ENCODE measurements at regions not wholly inside any gene's neighbourhood (a gene's known extent, or its start where the extent isn't known, plus 50 kb on each side); places are given as distances from the start of the nearest gene placed in this dataset.

- no peaks in the 10 kb centered on the region for H3K9me3 ChIP-seq (ENCODE audit: insufficient read depth in 2 of 2, low read depth in 1 of 2, low read length in 1 of 2)
- peak overlapping the region; percentile 75; the same call in 1 of the 2 replicates for H2BK15ac ChIP-seq (ENCODE audit: low read length)
- no peaks in the 10 kb centered on the region for H3K79me2 ChIP-seq (ENCODE audit: control insufficient read depth in 1 of 2, insufficient read depth in 2 of 2, low read length in 2 of 2)
- DNase-seq (ENCODE audit: low read depth in 1 of 2, low spot score in 2 of 2) (peak in 1 of 2 experiments; percentile 54), FAIRE-seq (no peak)
- H2BK5ac ChIP-seq (ENCODE audit: low read depth, low read length), result peak overlapping the region; percentile 91; the same call in 1 of the 2 replicates
- H4K91ac ChIP-seq (replicated peaks; ENCODE audit: insufficient read length, low read length), result peak overlapping the region; percentile 44
- no peak overlapping the region for H4K8ac ChIP-seq (ENCODE audit: extremely low read depth, insufficient read depth, low read length)
- H3K4me1 ChIP-seq (replicated peaks in 1 of 4; ENCODE audit: control insufficient read depth in 3 of 4, insufficient read depth in 4 of 4, low read length in 3 of 4), result peaks cover 8 to 41% (median 36%) of the 10 kb centered on the region in 4 experiments
- no peak for TF ChIP-seq RBBP5 (IDR thresholded peaks at IDR 0.05; ENCODE audit: borderline replicate concordance, low read depth, low read length)
- TF ChIP-seq HDAC2 (IDR thresholded peaks at IDR 0.05; ENCODE audit: borderline replicate concordance in 1 of 2, low read depth in 2 of 2, low read length in 2 of 2), result peak in 1 of 2 experiments; percentile 55; a peak in 1 of 4 replicates
- no peak for TF ChIP-seq ASH2L (IDR thresholded peaks at IDR 0.05; ENCODE audit: low read length)
- peak; percentile 95 for TF ChIP-seq KDM1A (IDR thresholded peaks at IDR 0.05; ENCODE audit: borderline replicate concordance, low read length)
- 0 out of 2 replicates have a peak, but pooled peaks have one; percentile 63 for TF ChIP-seq TCF12 (IDR thresholded peaks at IDR 0.05; ENCODE audit: low read depth, low read length)
- ChIA-PET POLR2A (ENCODE audit: partially characterized antibody) (interaction anchor here (0.6 to 5.4 kb wide), 9 partner anchors 11 to 261 kb away, joined by 3 to 65 read pairs (median 3); partner anchors contain the start of gene IER5L), CTCF (ENCODE audit: partially characterized antibody) (interaction anchor here (0.9 to 3.3 kb wide), 5 partner anchors 17 to 197 kb away, joined by 3 to 11 read pairs (median 8); no protein-coding TSS in a partner anchor)
- H3K36me3 ChIP-seq (ENCODE audit: control insufficient read depth in 2 of 4, insufficient read depth in 4 of 4, low read length in 3 of 4), result no peaks in the 10 kb centered on the region; a peak in 1 of 8 replicates
- H2AK5ac ChIP-seq (ENCODE audit: low read depth, low read length), result 0 out of 2 replicates have a peak overlapping the region, but pooled peaks have one; percentile 94
- peak overlapping the region; percentile 89 for H2BK12ac ChIP-seq (ENCODE audit: low read depth, low read length)
- H3K56ac ChIP-seq (replicated peaks; ENCODE audit: insufficient read length, low read depth, low read length), result no peak overlapping the region
- peak overlapping the region; percentile 21 to 52 (median 33); a peak in 5 of 8 replicates for H3K4me3 ChIP-seq (ENCODE audit: extremely low read depth in 1 of 4, insufficient read depth in 2 of 4, low read depth in 3 of 4, low read length in 4 of 4)
- peak overlapping the region; percentile 62 to 88 for H3K4me2 ChIP-seq (ENCODE audit: insufficient read depth in 1 of 2, low read depth in 2 of 2, low read length in 2 of 2)
- peak overlapping the region; percentile 29 for H2BK20ac ChIP-seq (ENCODE audit: low read length)
- H3K18ac ChIP-seq (ENCODE audit: extremely low read depth, low read length), result peak overlapping the region; percentile 26
- H3K23ac ChIP-seq (ENCODE audit: insufficient read length), result no peak overlapping the region
- H3K79me1 ChIP-seq (ENCODE audit: low read depth, low read length), result peaks cover 5% of the 10 kb centered on the region; the same call in 1 of the 2 replicates
- 0 out of 7 replicates have a peak, but pooled peaks cover 0 to 2% (median 0%) of the 10 kb centered on the region in 4 experiments for H3K27me3 ChIP-seq (replicated peaks in 1 of 4; ENCODE audit: control insufficient read depth in 3 of 4, extremely low read depth in 1 of 4, insufficient read depth in 3 of 4, low read length in 3 of 4)
- H3K23me2 ChIP-seq (ENCODE audit: low read depth, low read length), result peaks cover 22% of the 10 kb centered on the region
- H3K14ac ChIP-seq (ENCODE audit: insufficient read length), result no peak overlapping the region
- H4K20me1 ChIP-seq (replicated peaks in 1 of 2; ENCODE audit: control insufficient read depth in 1 of 2, insufficient read depth in 2 of 2, low read length in 2 of 2), result peaks cover 0 to 16% of the 10 kb centered on the region in 2 experiments
- H3K9ac ChIP-seq (replicated peaks in 1 of 4; ENCODE audit: extremely low read depth in 1 of 4, low read depth in 3 of 4, low read length in 3 of 4), result no peak overlapping the region; a peak in 1 of 7 replicates
- H4K5ac ChIP-seq (ENCODE audit: insufficient read length, low read depth, low read length), result no peak overlapping the region
- WGBS, 2 experiments (ENCODE audit: extremely low coverage in 1 of 2, insufficient coverage in 1 of 2, insufficient read length in 1 of 2, insufficient replicate concordance in 2 of 2, low coverage in 1 of 2, low lambda C conversion rate in 2 of 2, missing lambda C conversion rate in 1 of 2), result 44% methylated on average over 5 of the region's 5 CpGs; no CpG with 5 or more reads in 1 of the 2 experiments
- H3K27ac ChIP-seq (ENCODE audit: low read depth, low read length), result no peak overlapping the region
- peak overlapping the region; percentile 24 for H3K4ac ChIP-seq (replicated peaks; ENCODE audit: insufficient read length, low read depth, low read length)
- no peak overlapping the region for H2AFZ ChIP-seq (ENCODE audit: low read length)
- H2BK120ac ChIP-seq (replicated peaks; ENCODE audit: low read depth, low read length), result peak overlapping the region; percentile 47
These were observed 158.1 kb upstream of the IER5L start for GRCh38 chr9:129336130-129336528.
